Trophoblast cell (in vitro differentiated cells and primary cell): ENCODE measurements at regions not wholly inside any gene's neighbourhood (a gene's known extent, or its start where the extent isn't known, plus 50 kb on each side); places are given as distances from the start of the nearest gene placed in this dataset.
"Not testable (repeated sequence)": the region's sequence is repeated elsewhere in the genome, so short reads cannot be mapped to it uniquely, and the experiment has no call there.

Experiments
- DNase-seq, 2 donors: peaks; one replicate each; pipeline ENCODE4 v3.0.0-alpha.2; 2016
- H2AFZ ChIP-seq: 2 replicates; pipeline ENCODE4 v1.6.1; 2013; ENCODE audit warnings: low read length, moderate library complexity, mild to moderate bottlenecking; ENCODE audit not compliant: insufficient read depth, poor library complexity
- H2AK5ac ChIP-seq: 2 replicates; pipeline ENCODE4 v1.6.1; 2013; ENCODE audit warnings: mild to moderate bottlenecking, low read length
- H2BK120ac ChIP-seq: 2 replicates; pipeline ENCODE4 v1.6.1; 2013; ENCODE audit warnings: low read length, mild to moderate bottlenecking, moderate library complexity; ENCODE audit not compliant: insufficient read depth, poor library complexity
- H2BK12ac ChIP-seq: 2 replicates; pipeline ENCODE4 v1.6.1; 2013; ENCODE audit warnings: mild to moderate bottlenecking, low read length, moderate library complexity
- H2BK5ac ChIP-seq: 2 replicates; pipeline ENCODE4 v1.6.1; 2013; ENCODE audit warnings: low read length, low read depth, moderate library complexity, mild to moderate bottlenecking; ENCODE audit not compliant: poor library complexity
- H3K14ac ChIP-seq: 2 replicates; pipeline ENCODE4 v1.6.1; 2013; ENCODE audit warnings: mild to moderate bottlenecking, low read length
- H3K18ac ChIP-seq: 2 replicates; pipeline ENCODE4 v1.6.1; 2013; ENCODE audit warnings: mild to moderate bottlenecking, low read length
- H3K23ac ChIP-seq: 2 replicates; pipeline ENCODE4 v1.6.1; 2013; ENCODE audit warnings: low read length
- H3K27ac ChIP-seq: 2 replicates; pipeline ENCODE4 v1.5.1; 2013; ENCODE audit warnings: low read depth, mild to moderate bottlenecking, inconsistent platforms, low read length, moderate library complexity
- H3K27me3 ChIP-seq: 2 replicates; pipeline ENCODE4 v1.6.1; 2013; ENCODE audit warnings: inconsistent platforms, mild to moderate bottlenecking, low read length, moderate library complexity; ENCODE audit not compliant: insufficient read depth
- H3K36me3 ChIP-seq, 2 experiments: 1 replicate in 1 of 2; 2 replicates in 1 of 2; pipeline ENCODE4 v1.6.1; 2013; ENCODE audit warnings: low read length in 2 of 2, mild to moderate bottlenecking in 2 of 2, moderate library complexity in 1 of 2; ENCODE audit not compliant: insufficient read depth in 2 of 2, control insufficient read depth in 1 of 2
- H3K4ac ChIP-seq: 2 replicates; pipeline ENCODE4 v1.6.1; 2013; ENCODE audit warnings: low read depth, mild to moderate bottlenecking, low read length, moderate library complexity
- H3K4me1 ChIP-seq, 2 experiments: 1 replicate in 1 of 2; 2 replicates in 1 of 2; pipeline ENCODE4 v1.6.1; 2013; ENCODE audit warnings: low read length in 2 of 2, mild to moderate bottlenecking in 2 of 2, moderate library complexity in 1 of 2; ENCODE audit not compliant: insufficient read depth in 2 of 2, control insufficient read depth in 1 of 2
- H3K4me2 ChIP-seq: 2 replicates; pipeline ENCODE4 v1.6.1; 2013; ENCODE audit warnings: inconsistent platforms, mild to moderate bottlenecking, low read length, moderate library complexity
- H3K4me3 ChIP-seq: 2 replicates; pipeline ENCODE4 v1.5.1; 2013; ENCODE audit warnings: mild to moderate bottlenecking, low read depth, low read length, inconsistent platforms
- H3K79me1 ChIP-seq: one replicate; pipeline ENCODE4 v1.6.1; 2013; ENCODE audit warnings: low read length
- H3K79me2 ChIP-seq: 2 replicates; pipeline ENCODE4 v1.6.1; 2013; ENCODE audit warnings: low read length, mild to moderate bottlenecking; ENCODE audit not compliant: control insufficient read depth, insufficient read depth, poor library complexity
- H3K9ac ChIP-seq: 2 replicates; pipeline ENCODE4 v1.6.1; 2013; ENCODE audit warnings: mild to moderate bottlenecking, low read length
- H3K9me3 ChIP-seq: 2 replicates; pipeline ENCODE4 v1.6.1; 2013; ENCODE audit warnings: low read depth, mild to moderate bottlenecking, control low read depth, inconsistent platforms, low read length; ENCODE audit not compliant: insufficient read depth
- H4K12ac ChIP-seq: 2 replicates; pipeline ENCODE4 v1.6.1; 2013; ENCODE audit warnings: low read depth, mild to moderate bottlenecking, low read length, moderate library complexity
- H4K8ac ChIP-seq: 2 replicates; pipeline ENCODE4 v1.6.1; 2013; ENCODE audit warnings: low read depth, mild to moderate bottlenecking, low read length, moderate library complexity
- H4K91ac ChIP-seq: one replicate; pipeline ENCODE4 v1.6.1; 2013; ENCODE audit warnings: low read depth, mild to moderate bottlenecking, low read length, moderate library complexity
- WGBS: extraction: QIAGEN DNeasy Blood & Tissue Kit; methylation state at CpG from one replicate; pipeline ENCODE4 v1.1.7; 2013; ENCODE audit warnings: missing lambda C conversion rate; ENCODE audit not compliant: insufficient read length, insufficient coverage; ENCODE audit errors: extremely low coverage; 5-methylcytosine and 5-hydroxymethylcytosine counted together

DNA sequence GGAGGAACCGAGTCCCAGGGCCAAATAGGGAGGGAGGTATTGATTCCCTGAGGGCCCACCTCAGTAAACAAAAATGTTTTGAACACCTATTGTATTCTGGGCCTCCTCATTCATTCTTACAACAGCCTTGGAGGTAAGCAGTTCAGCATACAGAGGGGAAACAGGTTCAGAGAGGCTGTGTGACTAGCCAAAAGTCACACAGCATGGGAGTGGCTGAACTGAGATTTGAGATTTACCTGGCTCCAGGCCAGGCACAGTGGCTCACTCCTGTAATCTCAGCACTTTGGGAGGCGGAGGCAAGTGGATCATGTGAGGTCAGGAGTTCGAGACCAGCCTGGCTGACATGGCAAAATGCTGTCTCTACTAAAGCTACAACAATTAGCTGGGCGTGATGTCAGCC, 107.2 kb downstream of the TMEM130 start:
- Histone ChIP-seq H2BK12ac (no peak overlapping the region), H3K9me3 (no peaks in the 10 kb centered on the region), H3K23ac (no peak overlapping the region), H3K79me1 (no peaks in the 10 kb centered on the region), H3K14ac (no peak overlapping the region), H3K79me2 (no peaks in the 10 kb centered on the region), H3K18ac (no peak overlapping the region), H3K4me3 (no peak overlapping the region), H3K9ac (no peak overlapping the region), H3K36me3 (no peaks in the 10 kb centered on the region), H3K4me2 (no peak overlapping the region), H3K4ac (no peak overlapping the region), H3K27me3 (no peaks in the 10 kb centered on the region), H4K91ac (no peak overlapping the region), H2AFZ (no peak overlapping the region), H2BK120ac (no peak overlapping the region), H4K12ac (no peak overlapping the region), H3K27ac (no peak overlapping the region), H3K4me1 (no peaks in the 10 kb centered on the region), H4K8ac (no peak overlapping the region), H2BK5ac (no peak overlapping the region), H2AK5ac (no peak overlapping the region)
- no peak for DNase-seq
- whole genome bisulfite sequencing = no CpG with 5 or more reads among the region's 4 CpGs

DNA sequence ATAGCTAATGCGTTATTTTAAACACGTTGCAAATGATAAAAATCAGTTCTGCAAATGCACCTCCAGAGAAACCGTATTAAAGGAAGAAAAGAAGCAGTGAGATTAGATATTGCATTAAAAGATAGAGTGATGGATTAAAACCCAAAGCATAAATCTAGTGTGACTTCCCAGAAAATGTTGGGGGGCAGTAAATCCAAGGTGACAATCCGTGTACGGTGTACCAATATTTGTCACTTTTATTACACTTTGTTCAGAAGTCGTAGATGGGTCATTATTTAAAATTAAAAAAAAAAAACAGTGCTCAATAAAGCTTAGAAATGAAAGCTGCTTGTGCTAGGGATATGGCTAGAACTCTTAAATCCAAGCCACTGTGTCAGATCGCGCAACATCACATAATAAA, 106.4 kb downstream of the TMEM130 start:
- Histone ChIP-seq H3K27ac (no peak overlapping the region), H3K4ac (no peak overlapping the region), H3K9ac (no peak overlapping the region), H3K4me1 (no peaks in the 10 kb centered on the region), H2BK12ac (no peak overlapping the region), H2BK5ac (no peak overlapping the region), H3K79me2 (no peaks in the 10 kb centered on the region), H2AFZ (no peak overlapping the region), H3K36me3 (no peaks in the 10 kb centered on the region), H3K4me2 (no peak overlapping the region), H2BK120ac (no peak overlapping the region), H3K4me3 (no peak overlapping the region), H4K8ac (no peak overlapping the region), H3K9me3 (no peaks in the 10 kb centered on the region), H3K27me3 (no peaks in the 10 kb centered on the region), H3K23ac (no peak overlapping the region), H4K91ac (no peak overlapping the region), H3K18ac (no peak overlapping the region), H2AK5ac (no peak overlapping the region), H3K14ac (no peak overlapping the region), H3K79me1 (no peaks in the 10 kb centered on the region), H4K12ac (no peak overlapping the region)
- no peak for DNase-seq
- WGBS = no CpG with 5 or more reads among the region's 8 CpGs

DNA sequence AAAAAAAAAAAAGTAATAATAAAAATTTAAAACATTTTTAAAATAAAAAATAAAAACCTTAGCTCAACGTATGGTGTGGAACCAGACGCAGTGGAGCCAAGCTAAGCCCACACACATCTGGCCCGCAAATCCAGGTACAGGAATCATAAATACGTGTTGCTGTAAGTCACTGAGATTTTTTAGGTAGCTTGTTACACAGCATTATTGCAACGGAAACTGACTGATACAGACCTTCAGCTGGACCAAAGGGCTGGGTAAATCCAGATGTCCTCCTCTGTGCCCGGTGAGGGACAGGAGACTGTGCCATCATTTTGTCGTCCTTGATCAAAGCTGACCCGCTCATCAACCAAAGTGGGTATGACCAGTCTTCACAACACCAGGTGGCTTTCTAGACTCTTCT, 104.9 kb downstream of the TMEM130 start:
- Histone ChIP-seq H3K4me1 (no peaks in the 10 kb centered on the region), H3K27me3 (no peaks in the 10 kb centered on the region), H3K4ac (no peak overlapping the region), H4K91ac (no peak overlapping the region), H3K9me3 (no peaks in the 10 kb centered on the region), H3K18ac (no peak overlapping the region), H2BK120ac (no peak overlapping the region), H3K36me3 (no peaks in the 10 kb centered on the region), H3K79me1 (no peaks in the 10 kb centered on the region), H2BK5ac (no peak overlapping the region), H3K79me2 (no peaks in the 10 kb centered on the region), H2BK12ac (no peak overlapping the region), H3K4me2 (no peak overlapping the region), H3K9ac (no peak overlapping the region), H3K14ac (no peak overlapping the region), H3K4me3 (no peak overlapping the region), H4K8ac (no peak overlapping the region), H2AFZ (no peak overlapping the region), H2AK5ac (no peak overlapping the region), H3K23ac (no peak overlapping the region), H4K12ac (no peak overlapping the region), H3K27ac (no peak overlapping the region)
- no CpG with 5 or more reads among the region's 8 CpGs for WGBS
- DNase-seq = no peak

DNA sequence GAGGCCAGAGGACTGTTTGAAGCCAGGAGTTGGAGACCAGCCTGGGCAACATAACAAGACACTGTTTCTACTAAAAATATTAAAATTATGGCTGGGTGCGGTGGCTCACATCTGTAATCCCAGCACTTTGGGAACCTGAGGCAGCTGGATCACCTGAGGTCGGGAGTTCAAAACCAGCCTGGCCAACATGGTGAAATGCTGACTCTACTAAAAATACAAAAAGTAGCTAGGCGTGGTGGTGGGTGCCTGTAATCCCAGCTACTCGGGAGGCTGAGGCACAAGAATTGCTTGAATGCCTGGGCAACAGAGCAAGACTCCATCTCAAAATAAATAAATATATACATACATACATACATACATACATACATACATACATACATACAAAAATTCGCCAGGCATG, 99.7 kb downstream of the TMEM130 start:
- not testable (repeated sequence) for H3K4me3 ChIP-seq, H4K8ac ChIP-seq, H3K4ac ChIP-seq, H3K9ac ChIP-seq, H3K23ac ChIP-seq, H2AFZ ChIP-seq, H3K27me3 ChIP-seq, H2AK5ac ChIP-seq, H2BK5ac ChIP-seq, H2BK12ac ChIP-seq, H3K4me2 ChIP-seq, H3K18ac ChIP-seq, H3K36me3 ChIP-seq, H3K9me3 ChIP-seq, H3K27ac ChIP-seq, H3K79me1 ChIP-seq, H4K12ac ChIP-seq, H3K14ac ChIP-seq, H3K79me2 ChIP-seq, DNase-seq, H2BK120ac ChIP-seq, H4K91ac ChIP-seq
- H3K4me1 ChIP-seq = peaks cover 4 to 13% of the 10 kb centered on the region in 2 experiments
- WGBS = no CpG with 5 or more reads among the region's 5 CpGs
